GM18858 (cell line): ENCODE measurements at regions not wholly inside any gene's neighbourhood (a gene's known extent, or its start where the extent isn't known, plus 50 kb on each side); places are given as distances from the start of the nearest gene placed in this dataset.
A peak's percentile ranks its signal among the peaks of the same experiment; 100 is the strongest.
"Not testable (repeated sequence)": the region's sequence is repeated elsewhere in the genome, so short reads cannot be mapped to it uniquely, and the experiment has no call there.

Experiments used
- ATAC-seq: cut with Tn5 transposase; IDR thresholded peaks from one replicate; pipeline ENCODE4 v1.9.1; 2021; ENCODE audit not compliant: unreplicated experiment

GRCh38 chr13:48583859-48584311 is 51.0 kb upstream of the RCBTB2 start:
- no peak for ATAC-seq

- ATAC-seq = no peak
These were observed 52.6 kb upstream of the RCBTB2 start for GRCh38 chr13:48585456-48585840.

GRCh38 chr13:48586591-48587103 is 53.8 kb upstream of the RCBTB2 start:
- ATAC-seq = no peak

GRCh38 chr13:48588120-48588519 is 55.2 kb upstream of the RCBTB2 start:
- ATAC-seq = no peak

- no peak for ATAC-seq
These were observed 57.4 kb upstream of the RCBTB2 start for GRCh38 chr13:48590141-48590901.

- ATAC-seq = not testable (repeated sequence)
These were observed 58.4 kb upstream of the RCBTB2 start for GRCh38 chr13:48591124-48591872.

- ATAC-seq = no peak
These were observed 59.2 kb upstream of the RCBTB2 start for GRCh38 chr13:48591889-48592687.

GRCh38 chr13:48592688-48593049 is 59.8 kb upstream of the RCBTB2 start:
- ATAC-seq = no peak

- no peak for ATAC-seq
These were observed 60.2 kb upstream of the CYSLTR2 start for GRCh38 chr13:48593536-48593935.

- ATAC-seq = peak; percentile 54
These were observed 59.5 kb upstream of the CYSLTR2 start for GRCh38 chr13:48594096-48594815.

GRCh38 chr13:48595431-48596429 is 58.0 kb upstream of the CYSLTR2 start:
- peak; percentile 65 for ATAC-seq

GRCh38 chr13:48600374-48601364 is 53.1 kb upstream of the CYSLTR2 start:
- ATAC-seq = no peak

GRCh38 chr13:48602296-48603016 is 51.3 kb upstream of the CYSLTR2 start:
- ATAC-seq = no peak

GRCh38 chr13:48603375-48603774 is 50.4 kb upstream of the CYSLTR2 start:
- ATAC-seq = no peak
